ENCODE measurements at regions not wholly inside any gene's neighbourhood (a gene's known extent, or its start where the extent isn't known, plus 50 kb on each side); places are given as distances from the start of the nearest gene placed in this dataset.

- TF ChIP-seq PRDM6 (tag by site-specific recombination; IDR thresholded peaks at IDR 0.05) (no peak), ZFP37 (tag by site-specific recombination; IDR thresholded peaks at IDR 0.05) (no peak)
Observed at GRCh38 chr2:177029075-177029474, 183.5 kb upstream of the HNRNPA3 start (continued).

GRCh38 chr2:177029501-177029900 lies 183.1 kb upstream of the HNRNPA3 start:
- Histone ChIP-seq H3K4me1 (ENCODE audit: control insufficient read depth, insufficient read depth, low read length) (peaks cover 17% of the 10 kb centered on the region), H3K4me3 (ENCODE audit: low read depth, low read length) (no peak overlapping the region), H3K27ac (ENCODE audit: extremely low read depth, low read depth, low read length) (no peak overlapping the region), H3K9me3 (ENCODE audit: control insufficient read depth, insufficient read depth, low read depth, low read length) (no peaks in the 10 kb centered on the region), H3K36me3 (ENCODE audit: control insufficient read depth in 2 of 2, insufficient read depth in 1 of 2, low read length in 2 of 2) (no peaks in the 10 kb centered on the region)
- CTCF ChIA-PET = interaction anchor here (0.6 kb wide), 1 partner anchor 13 kb away, joined by 3 read pairs; no protein-coding TSS in a partner anchor
- POLR2A ChIA-PET = no interaction called here
- TF ChIP-seq TRIM28 (IDR thresholded peaks at IDR 0.05; ENCODE audit: borderline replicate concordance, low read length) (no peak), ZNF488 (tag by site-specific recombination; IDR thresholded peaks at IDR 0.05) (no peak), ZNF121 (tag by site-specific recombination; IDR thresholded peaks at IDR 0.05) (no peak), ZNF280D (tag by site-specific recombination; IDR thresholded peaks at IDR 0.05) (no peak), ZSCAN23 (tag by site-specific recombination; IDR thresholded peaks at IDR 0.05) (no peak), INSM2 (tag by site-specific recombination; IDR thresholded peaks at IDR 0.05) (no peak), ZNF302 (tag by site-specific recombination; IDR thresholded peaks at IDR 0.05; ENCODE audit: low read depth) (no peak), ZNF664 (tag by site-specific recombination; IDR thresholded peaks at IDR 0.05) (no peak), ZBTB17 (tag by site-specific recombination; IDR thresholded peaks at IDR 0.05) (no peak), KLF10 (tag by site-specific recombination; IDR thresholded peaks at IDR 0.05) (no peak), ZBTB11 (tag by site-specific recombination; conservative IDR thresholded peaks at IDR 0.05; ENCODE audit: low read depth) (no peak), ZBTB49 (tag by site-specific recombination; IDR thresholded peaks at IDR 0.05; ENCODE audit: low read depth) (no peak), ZNF639 (tag by site-specific recombination; IDR thresholded peaks at IDR 0.05) (no peak), BCL11B (tag by site-specific recombination; IDR thresholded peaks at IDR 0.05; ENCODE audit: low read depth) (no peak), ZFP3 (tag by site-specific recombination; IDR thresholded peaks at IDR 0.05; ENCODE audit: low read depth) (no peak), ZNF571 (tag by site-specific recombination; IDR thresholded peaks at IDR 0.05) (no peak)
